Activated T-cell treated with anti-CD3 and anti-CD28 coated beads, Interleukin-2, amount 50 U/mL, for 72 hours (primary cell): ENCODE measurements at regions not wholly inside any gene's neighbourhood (a gene's known extent, or its start where the extent isn't known, plus 50 kb on each side); places are given as distances from the start of the nearest gene placed in this dataset.

Experiments used
- ATAC-seq, 2 donors: fragments of 150-1000 bp; cut with Tn5 transposase; replicated peaks in 1 of 2; 2 replicates each; pipeline ENCODE4 v1.10.0; 2021; ENCODE audit warnings: moderate library complexity in 2 of 2, mild to moderate bottlenecking in 1 of 2
- DNase-seq, 2 donors: peaks; one replicate each; pipeline ENCODE4 v3.0.0; 2021 to 2022; ENCODE audit warnings: mixed read lengths in 1 of 2
- H3K27ac Mint-ChIP-seq: one replicate; pipeline ENCODE4 v1.8.0; 2022; ENCODE audit warnings: mild to moderate bottlenecking, moderate library complexity, mixed read lengths
- H3K27me3 Mint-ChIP-seq: one replicate; pipeline ENCODE4 v1.8.0; 2022; ENCODE audit warnings: low read depth, mixed read lengths
- H3K36me3 Mint-ChIP-seq, 2 donors: one replicate each; pipeline ENCODE4 v1.8.0; 2022; ENCODE audit warnings: mixed read lengths in 2 of 2, mild to moderate bottlenecking in 1 of 2; ENCODE audit not compliant: insufficient read depth in 2 of 2
- H3K4me1 Mint-ChIP-seq: one replicate; pipeline ENCODE4 v1.8.0; 2022; ENCODE audit warnings: low read depth, mixed read lengths
- H3K4me3 Mint-ChIP-seq, 2 donors: one replicate each; pipeline ENCODE4 v1.8.0; 2022; ENCODE audit warnings: mild to moderate bottlenecking in 2 of 2, mixed read lengths in 2 of 2, moderate library complexity in 2 of 2
- H3K9me3 Mint-ChIP-seq, 2 donors: one replicate each; pipeline ENCODE4 v1.8.0; 2022; ENCODE audit warnings: mixed read lengths in 2 of 2

DNA sequence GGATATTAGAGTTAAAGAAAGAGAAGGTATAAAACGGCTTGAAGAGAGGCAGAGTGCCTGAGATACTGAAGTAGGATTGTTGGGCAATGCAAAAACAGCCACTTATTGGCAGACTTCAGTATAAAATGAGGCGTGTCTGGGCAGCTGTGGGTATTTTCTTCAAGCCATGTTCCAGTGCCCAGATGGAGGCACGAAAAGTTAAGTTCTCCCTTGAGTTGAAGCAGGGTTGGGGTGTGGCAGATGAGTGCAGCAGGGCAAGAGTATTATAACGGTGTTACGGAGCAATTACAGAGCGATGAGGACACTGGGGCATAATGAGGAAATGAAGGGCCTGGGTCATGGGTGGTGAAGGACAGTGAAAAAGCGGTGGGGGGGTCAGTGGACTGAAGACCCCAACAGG lies 73.7 kb upstream of the CREB3L1 start:
- H3K4me3 Mint-ChIP-seq: no peak overlapping the region
- no peaks in the 10 kb centered on the region for H3K36me3 Mint-ChIP-seq
- DNase-seq (no peak), ATAC-seq (no peak)
- H3K27me3 Mint-ChIP-seq: peaks cover 39% of the 10 kb centered on the region
- no peaks in the 10 kb centered on the region for H3K4me1 Mint-ChIP-seq
- no peak overlapping the region for H3K27ac Mint-ChIP-seq
- H3K9me3 Mint-ChIP-seq: no peaks in the 10 kb centered on the region

DNA sequence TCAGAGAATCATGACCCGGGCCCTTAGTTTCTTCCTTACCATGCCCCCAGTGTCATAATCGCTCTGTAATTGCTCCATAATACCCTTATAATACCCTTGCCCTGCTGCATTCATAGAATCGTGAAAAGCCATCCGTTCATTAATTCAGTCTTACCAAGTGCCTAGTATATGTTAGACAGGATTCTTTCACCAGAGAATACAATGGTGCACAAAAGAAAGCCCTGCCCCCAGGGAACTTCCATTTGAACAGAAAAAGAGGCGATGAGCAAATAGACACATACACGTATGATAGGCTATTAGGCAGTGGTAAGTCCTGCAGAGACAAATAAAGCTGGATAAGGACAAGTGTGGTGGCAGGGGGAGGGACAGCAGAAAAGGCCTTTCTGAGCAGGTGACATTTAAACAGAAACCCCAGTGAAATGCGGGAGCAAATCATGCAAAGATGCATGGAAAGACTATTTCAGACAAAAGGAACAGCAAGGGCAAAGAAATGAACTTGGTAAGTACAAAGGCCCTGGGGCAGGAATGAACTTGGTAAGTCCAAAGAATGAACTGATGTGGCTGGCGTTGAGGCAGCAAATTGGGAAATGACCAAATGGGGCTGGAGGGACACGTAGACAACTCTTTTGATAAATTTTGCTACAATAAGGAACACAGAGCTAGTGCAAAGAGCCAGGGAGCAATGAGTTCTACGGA lies 74.6 kb upstream of the CREB3L1 start:
- H3K27me3 Mint-ChIP-seq: peaks cover 46% of the 10 kb centered on the region
- ATAC-seq: no peak
- H3K4me1 Mint-ChIP-seq: no peaks in the 10 kb centered on the region
- no peaks in the 10 kb centered on the region for H3K9me3 Mint-ChIP-seq
- H3K36me3 Mint-ChIP-seq: no peaks in the 10 kb centered on the region
- no peak for DNase-seq
- H3K4me3 Mint-ChIP-seq: no peak overlapping the region
- no peak overlapping the region for H3K27ac Mint-ChIP-seq

GRCh38 chr11:46202149-46202548 lies 75.3 kb upstream of the CREB3L1 start:
- H3K9me3 Mint-ChIP-seq: no peaks in the 10 kb centered on the region
- no peak overlapping the region for H3K4me3 Mint-ChIP-seq
- no peak overlapping the region for H3K27ac Mint-ChIP-seq
- H3K27me3 Mint-ChIP-seq: peaks cover 46% of the 10 kb centered on the region
- H3K4me1 Mint-ChIP-seq: no peaks in the 10 kb centered on the region
- DNase-seq (no peak), ATAC-seq (no peak)
- H3K36me3 Mint-ChIP-seq: no peaks in the 10 kb centered on the region

GRCh38 chr11:46200537-46201281 lies 76.8 kb upstream of the CREB3L1 start:
- ATAC-seq (no peak), DNase-seq (no peak)
- no peaks in the 10 kb centered on the region for H3K36me3 Mint-ChIP-seq
- H3K4me3 Mint-ChIP-seq: no peak overlapping the region
- H3K9me3 Mint-ChIP-seq: no peaks in the 10 kb centered on the region
- H3K4me1 Mint-ChIP-seq: no peaks in the 10 kb centered on the region
- no peak overlapping the region for H3K27ac Mint-ChIP-seq
- H3K27me3 Mint-ChIP-seq: peaks cover 51% of the 10 kb centered on the region

DNA sequence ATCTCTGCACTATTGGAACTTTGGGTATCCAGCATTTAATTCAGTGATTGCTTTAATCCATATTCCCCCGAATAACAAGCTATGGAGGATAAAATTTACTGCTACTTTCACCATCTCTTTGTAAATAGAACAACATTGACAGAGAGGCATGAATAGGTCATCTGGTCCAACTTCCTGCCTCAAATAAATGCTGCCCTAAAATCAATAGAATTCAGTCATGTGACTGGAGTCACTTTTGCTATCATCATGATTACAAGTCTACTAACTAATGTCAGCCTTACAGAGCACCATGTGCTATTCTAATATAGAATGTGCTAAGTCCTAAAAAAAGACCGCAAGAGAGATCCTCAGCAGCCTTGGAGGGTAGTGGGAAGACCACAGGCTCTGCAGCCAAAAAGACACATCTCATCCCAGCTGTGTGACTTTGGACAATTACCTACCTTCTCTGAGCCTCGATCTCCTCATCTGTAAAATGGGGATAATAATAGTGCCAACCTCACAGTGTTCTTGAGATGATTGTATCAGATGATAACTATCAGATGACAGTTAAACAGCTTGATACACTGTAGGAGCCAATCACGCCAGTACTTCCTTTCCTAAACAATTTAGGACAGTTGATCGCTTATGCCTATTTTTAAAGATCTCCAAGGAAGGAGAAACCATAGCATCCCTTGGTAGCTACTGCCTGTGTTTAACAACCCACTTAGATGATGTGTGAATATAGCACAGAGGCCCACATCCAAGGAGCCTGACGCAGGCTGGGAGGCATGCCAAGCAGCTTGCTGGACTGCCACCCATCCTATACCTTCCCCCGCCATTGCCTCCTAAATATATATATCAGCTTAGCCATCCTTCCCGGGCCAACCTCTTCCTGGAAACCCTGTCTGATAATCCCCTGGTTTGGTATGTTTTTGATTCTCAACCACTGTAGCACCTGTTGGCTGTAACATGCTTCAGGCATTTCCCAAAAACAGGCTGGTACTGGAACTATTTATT lies 77.3 kb upstream of the PHF21A start:
- Mint-ChIP-seq H3K27me3 (peaks cover 47% of the 10 kb centered on the region), H3K9me3 (no peaks in the 10 kb centered on the region), H3K4me3 (no peak overlapping the region), H3K27ac (no peak overlapping the region), H3K4me1 (no peaks in the 10 kb centered on the region), H3K36me3 (no peaks in the 10 kb centered on the region)
- ATAC-seq (no peak), DNase-seq (no peak)

GRCh38 chr11:46197421-46197820 lies 76.2 kb upstream of the PHF21A start:
- Mint-ChIP-seq H3K4me3 (no peak overlapping the region), H3K27ac (no peak overlapping the region), H3K9me3 (no peaks in the 10 kb centered on the region), H3K27me3 (peaks cover 42% of the 10 kb centered on the region), H3K36me3 (no peaks in the 10 kb centered on the region), H3K4me1 (no peaks in the 10 kb centered on the region)
- no peak for DNase-seq
- no peak for ATAC-seq

- peaks cover 2 to 5% of the 10 kb centered on the region in 2 donors for H3K9me3 Mint-ChIP-seq
Observed at GRCh38 chr11:46188017-46188416, 66.8 kb upstream of the PHF21A start.

DNA sequence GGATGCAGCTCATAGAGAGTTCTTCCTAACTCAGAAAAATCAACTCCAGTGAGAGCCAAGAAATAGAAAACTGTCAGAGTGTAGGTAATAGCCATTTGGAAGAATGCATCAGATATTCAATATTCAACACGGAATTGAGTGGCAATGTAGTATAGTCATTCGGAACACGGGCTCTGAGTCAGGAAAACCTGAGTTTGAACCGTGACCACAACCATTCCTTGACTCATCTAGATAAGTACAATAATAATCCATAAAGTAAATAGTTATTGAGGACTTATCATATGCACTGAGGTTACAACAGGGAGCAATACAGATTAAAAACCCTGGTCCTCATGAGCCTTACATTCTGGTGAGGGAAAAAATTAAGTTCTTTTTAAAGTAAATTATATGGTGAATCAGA lies 62.6 kb upstream of the PHF21A start:
- DNase-seq (no peak), ATAC-seq (no peak)
- Mint-ChIP-seq H3K9me3 (no peaks in the 10 kb centered on the region), H3K36me3 (no peaks in the 10 kb centered on the region), H3K4me1 (no peaks in the 10 kb centered on the region), H3K27ac (no peak overlapping the region), H3K4me3 (no peak overlapping the region), H3K27me3 (peaks cover 43% of the 10 kb centered on the region)

More at GRCh38 chr11:46188017-46188416, 66.8 kb upstream of the PHF21A start:
- Mint-ChIP-seq H3K27ac (no peak overlapping the region), H3K4me3 (no peak overlapping the region), H3K36me3 (peaks cover 0 to 2% of the 10 kb centered on the region in 2 donors), H3K4me1 (no peaks in the 10 kb centered on the region), H3K27me3 (peaks cover 30% of the 10 kb centered on the region)
- no peak for ATAC-seq
- no peak for DNase-seq

DNA sequence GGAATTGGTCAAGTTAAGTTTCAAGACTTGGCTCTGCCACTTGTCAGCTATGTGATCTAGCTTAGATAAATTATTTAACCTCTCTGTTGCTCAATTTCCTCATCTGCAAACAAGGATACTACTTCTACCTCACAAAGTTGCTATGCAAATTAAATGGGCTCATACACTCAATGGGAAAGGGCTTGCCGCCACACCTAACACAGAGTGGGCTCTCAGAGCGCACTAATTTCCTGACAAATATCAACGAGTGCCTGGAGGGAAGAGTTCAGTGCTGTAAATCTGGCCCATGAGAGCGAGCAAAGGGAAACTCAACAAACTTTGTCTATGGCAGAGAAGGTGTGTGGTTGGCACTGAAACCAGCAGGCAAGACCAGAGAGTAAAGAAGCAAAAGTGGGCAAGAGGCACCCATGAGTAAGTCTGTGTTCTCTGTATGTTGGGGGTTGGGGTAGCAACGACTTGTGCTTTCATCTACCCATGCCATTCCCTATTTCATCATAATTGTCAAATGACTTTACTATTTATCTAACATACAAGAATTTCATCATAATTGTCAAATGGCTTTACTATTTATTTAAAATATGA lies 60.7 kb upstream of the PHF21A start:
- peaks cover 54% of the 10 kb centered on the region for H3K27me3 Mint-ChIP-seq
- no peaks in the 10 kb centered on the region for H3K9me3 Mint-ChIP-seq
- no peaks in the 10 kb centered on the region for H3K4me1 Mint-ChIP-seq
- DNase-seq (no peak), ATAC-seq (no peak)
- no peak overlapping the region for H3K4me3 Mint-ChIP-seq
- H3K36me3 Mint-ChIP-seq: no peaks in the 10 kb centered on the region
- H3K27ac Mint-ChIP-seq: no peak overlapping the region

DNA sequence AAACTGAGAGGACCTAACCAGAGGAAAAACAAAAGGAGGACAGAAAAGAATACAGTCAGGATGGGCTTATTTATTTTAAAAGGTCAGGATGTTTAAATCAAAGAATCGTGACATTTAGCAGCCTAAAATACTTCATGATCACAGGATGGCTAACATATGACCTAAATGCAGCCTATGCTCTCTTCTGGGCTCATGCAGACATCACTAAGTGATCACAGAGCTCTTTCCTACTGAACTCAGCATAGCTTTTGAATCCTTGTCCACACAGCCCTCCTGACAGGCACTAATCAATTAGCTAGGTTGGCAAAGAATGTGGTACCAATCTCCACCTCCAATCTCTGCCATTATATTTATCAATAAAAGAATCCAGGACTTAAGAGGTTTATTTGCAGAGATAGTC lies 60.1 kb upstream of the PHF21A start:
- no peak for DNase-seq
- no peaks in the 10 kb centered on the region for H3K9me3 Mint-ChIP-seq
- ATAC-seq: no peak
- no peak overlapping the region for H3K4me3 Mint-ChIP-seq
- H3K4me1 Mint-ChIP-seq: no peaks in the 10 kb centered on the region
- H3K36me3 Mint-ChIP-seq: no peaks in the 10 kb centered on the region
- no peak overlapping the region for H3K27ac Mint-ChIP-seq
- H3K27me3 Mint-ChIP-seq: peaks cover 59% of the 10 kb centered on the region

DNA sequence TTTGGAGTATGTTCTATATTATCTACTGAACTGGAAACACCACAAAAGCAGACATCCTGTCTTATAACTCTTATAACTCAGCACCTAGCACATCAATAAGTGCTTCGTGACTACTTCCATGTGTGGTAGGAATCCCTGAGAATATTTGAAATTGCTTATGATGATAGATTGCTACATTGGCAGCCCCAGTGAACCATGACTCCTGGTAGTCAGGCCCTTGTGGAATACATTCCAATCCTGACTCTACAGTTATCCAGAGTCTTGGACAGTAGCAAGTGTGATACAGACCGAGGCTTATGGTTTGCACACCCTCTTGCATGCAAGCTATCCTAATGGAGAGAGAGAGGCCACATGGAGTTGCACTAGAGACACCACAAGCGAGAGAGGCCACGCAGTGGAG lies 59.5 kb upstream of the PHF21A start:
- H3K4me1 Mint-ChIP-seq: no peaks in the 10 kb centered on the region
- no peak overlapping the region for H3K4me3 Mint-ChIP-seq
- DNase-seq (no peak), ATAC-seq (no peak)
- H3K27me3 Mint-ChIP-seq: peaks cover 59% of the 10 kb centered on the region
- H3K27ac Mint-ChIP-seq: no peak overlapping the region
- no peaks in the 10 kb centered on the region for H3K36me3 Mint-ChIP-seq
- no peaks in the 10 kb centered on the region for H3K9me3 Mint-ChIP-seq

GRCh38 chr11:46178513-46178912 lies 57.3 kb upstream of the PHF21A start:
- H3K36me3 Mint-ChIP-seq: no peaks in the 10 kb centered on the region
- ATAC-seq: no peak
- no peaks in the 10 kb centered on the region for H3K9me3 Mint-ChIP-seq
- no peak overlapping the region for H3K4me3 Mint-ChIP-seq
- DNase-seq: no peak
- peaks cover 42% of the 10 kb centered on the region for H3K27me3 Mint-ChIP-seq
- H3K27ac Mint-ChIP-seq: no peak overlapping the region
- H3K4me1 Mint-ChIP-seq: no peaks in the 10 kb centered on the region

- ATAC-seq (no peak), DNase-seq (no peak)
- no peak overlapping the region for H3K27ac Mint-ChIP-seq
- H3K36me3 Mint-ChIP-seq: no peaks in the 10 kb centered on the region
- no peaks in the 10 kb centered on the region for H3K4me1 Mint-ChIP-seq
- H3K4me3 Mint-ChIP-seq: no peak overlapping the region
- H3K9me3 Mint-ChIP-seq: peaks cover 0 to 2% of the 10 kb centered on the region in 2 donors
- peaks cover 39% of the 10 kb centered on the region for H3K27me3 Mint-ChIP-seq
Observed at GRCh38 chr11:46176421-46176820, 55.2 kb upstream of the PHF21A start.
